GM12892 (cell line): ENCODE measurements at regions not wholly inside any gene's neighbourhood (a gene's known extent, or its start where the extent isn't known, plus 50 kb on each side); places are given as distances from the start of the nearest gene placed in this dataset.

Experiments
- POLR2AphosphoS5 ChIP-seq: IDR thresholded peaks from 2 replicates; pipeline ENCODE4 v1.6.1; 2011; ENCODE audit warnings: low read depth, low read length, control low read depth
- TAF1 ChIP-seq: IDR thresholded peaks from 2 replicates; pipeline ENCODE4 v1.6.1; 2011; ENCODE audit warnings: low read depth, mild to moderate bottlenecking, control low read depth, low read length, borderline replicate concordance

DNA sequence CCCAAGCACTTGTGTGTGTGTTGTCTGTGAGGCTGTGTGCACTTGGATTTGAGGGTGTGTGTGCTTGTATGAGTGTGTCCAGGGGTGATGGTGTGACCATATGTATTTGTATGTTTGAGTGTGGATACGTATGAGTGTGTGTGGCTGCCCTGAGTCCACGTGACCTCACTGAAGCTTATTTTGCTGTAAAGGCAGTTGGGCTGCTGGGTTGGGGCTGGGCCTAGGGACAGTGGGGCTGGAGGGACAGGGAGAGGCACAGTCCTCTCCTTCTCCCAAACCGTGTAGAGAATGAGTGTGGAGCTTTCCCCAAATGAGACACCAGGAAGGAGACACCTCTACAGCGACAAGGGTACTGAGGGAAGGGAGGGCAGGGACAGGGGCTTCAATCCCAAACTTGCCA lies 163.4 kb upstream of the TLE3 start:
- TF ChIP-seq TAF1 (no peak), POLR2AphosphoS5 (no peak)
